ENCODE measurements at regions not wholly inside any gene's neighbourhood (a gene's known extent, or its start where the extent isn't known, plus 50 kb on each side); places are given as distances from the start of the nearest gene placed in this dataset. TPM values are rescaled to one million over a fixed set of nuclear protein-coding genes. Genes with fewer than 3 reads are reported as not detected.
A peak's percentile ranks its signal among the peaks of the same experiment; 100 is the strongest.

DNA sequence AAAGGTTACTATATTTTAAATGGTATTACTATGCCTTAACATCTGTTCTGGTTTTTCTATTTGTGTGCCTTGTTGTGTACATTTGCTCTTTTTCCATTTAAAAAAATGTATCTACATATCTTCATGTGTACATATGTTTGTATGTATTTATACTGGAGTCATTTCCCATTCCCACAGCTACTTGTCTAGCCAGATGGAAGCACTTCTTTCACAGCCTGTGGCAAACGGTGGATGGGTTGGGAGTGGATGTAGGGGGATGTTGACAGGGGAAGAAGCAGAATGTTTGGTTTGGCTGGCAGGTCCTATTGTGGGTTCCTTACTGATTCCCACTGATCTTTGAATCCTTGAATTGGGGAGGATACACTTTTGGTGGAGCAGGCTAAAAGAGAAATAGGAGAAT, 93.6 kb upstream of the CNTNAP4 start:
- DNase-seq = no peak

DNA sequence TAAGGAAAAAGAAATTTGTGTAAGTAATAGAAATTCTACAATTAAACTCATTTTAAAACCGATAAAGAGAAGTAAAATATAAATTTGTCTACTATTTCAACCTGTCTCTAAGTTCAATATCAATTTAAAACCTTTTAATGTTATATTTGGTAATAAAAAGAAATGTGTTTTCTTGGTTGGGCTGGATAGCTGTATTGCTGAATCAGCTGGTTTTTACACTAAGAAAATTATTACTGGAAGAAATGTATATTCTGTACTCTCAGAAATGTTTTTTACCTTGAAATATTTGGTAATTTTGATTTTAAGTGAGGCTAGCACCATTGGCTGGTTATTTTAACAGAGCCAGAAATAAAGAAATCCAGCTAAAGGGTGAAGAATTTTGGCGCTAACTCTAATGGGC, 87.1 kb upstream of the CNTNAP4 start:
- no peak for DNase-seq

DNA sequence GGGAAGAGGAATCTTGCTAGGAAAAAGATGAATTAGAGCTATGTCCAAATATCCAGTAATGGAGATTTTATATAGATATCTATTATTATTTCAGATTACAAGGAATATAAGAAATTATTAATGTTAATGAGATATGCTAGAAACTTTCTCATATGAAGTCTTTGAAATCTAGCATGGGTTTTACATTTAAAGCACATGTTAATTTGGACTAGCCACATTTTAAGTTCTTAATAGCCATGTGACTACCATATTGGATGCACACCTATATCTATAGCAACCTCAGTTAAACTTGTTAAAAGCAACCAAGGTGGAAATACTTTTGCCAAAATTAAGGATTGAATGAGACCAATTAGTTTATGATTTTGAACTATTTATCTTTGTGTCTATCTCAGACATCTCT, 86.7 kb upstream of the CNTNAP4 start:
- DNase-seq = no peak

DNA sequence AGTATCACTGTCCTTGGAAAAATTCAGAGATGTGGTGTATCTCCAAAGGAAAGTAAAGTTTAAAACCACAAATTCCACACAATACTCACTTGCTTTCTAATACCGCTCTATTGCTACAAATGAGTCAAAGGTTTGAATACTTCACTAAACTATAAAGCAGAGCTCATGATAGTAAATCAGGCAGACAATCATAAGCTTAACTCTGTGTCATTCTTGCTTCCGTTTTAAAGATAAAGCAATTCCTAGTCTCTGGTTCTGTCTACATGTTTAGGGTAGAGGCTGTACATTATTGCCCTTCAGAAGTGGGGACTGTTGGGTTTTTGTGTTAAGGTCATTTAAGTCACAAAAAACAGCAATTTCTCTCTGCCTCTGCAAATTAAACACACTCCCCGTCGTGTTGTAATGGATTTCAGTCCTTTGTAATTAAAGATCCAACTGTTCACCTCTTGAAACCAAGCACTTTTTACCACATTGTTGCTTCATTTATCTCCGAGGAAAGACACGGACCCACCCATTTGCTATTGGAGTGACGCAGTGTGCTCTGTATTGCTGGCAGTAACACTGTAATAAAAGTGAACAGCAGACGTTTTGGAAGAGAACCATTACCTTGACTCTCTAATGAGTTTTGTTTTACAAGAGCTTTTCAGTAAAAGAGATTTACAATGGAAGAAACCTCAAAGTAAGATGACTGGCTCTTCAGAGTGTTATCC, 83.1 kb upstream of the CNTNAP4 start:
- peak; percentile 45 for DNase-seq

DNA sequence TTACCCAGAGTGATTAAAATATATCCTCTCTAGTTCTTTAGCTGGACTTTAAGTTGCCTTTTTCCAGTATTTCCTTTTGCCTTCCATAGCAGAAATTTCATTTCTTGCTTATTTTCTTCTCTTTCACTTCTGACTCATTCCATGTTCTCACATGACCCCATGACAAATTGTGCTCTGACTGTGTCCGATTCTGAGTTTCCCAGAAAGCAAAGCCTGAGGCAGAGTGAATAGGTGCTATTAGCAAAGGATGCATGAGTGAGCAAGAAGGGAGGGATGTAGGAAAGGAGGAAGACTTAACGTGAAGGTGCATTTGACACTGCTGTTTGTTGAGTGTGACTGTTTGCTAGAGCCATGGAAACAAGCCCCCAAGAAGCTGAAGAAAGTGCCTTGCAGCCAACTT, 82.6 kb upstream of the CNTNAP4 start:
- DNase-seq = peak; percentile 47

DNA sequence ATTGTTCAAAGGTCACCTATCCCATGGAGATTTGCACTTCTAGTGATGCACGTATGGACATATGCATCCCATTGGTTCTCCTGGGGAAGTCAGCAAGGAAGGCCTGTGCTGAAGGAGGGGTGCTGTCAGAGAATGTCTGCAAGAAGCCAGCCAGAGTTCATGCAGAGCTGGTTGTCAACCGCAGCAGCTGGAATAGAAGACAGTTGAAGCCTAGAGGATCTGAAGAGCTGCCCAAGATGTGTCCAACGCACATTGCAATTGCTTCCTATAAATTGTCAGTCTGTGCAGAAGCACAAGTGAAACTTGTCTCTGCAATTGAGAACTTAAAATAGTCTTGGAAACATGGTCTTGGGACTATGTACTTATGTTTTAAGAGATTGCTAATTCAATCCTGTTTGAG, 82.1 kb upstream of the CNTNAP4 start:
- DNase-seq = peak; percentile 75

DNA sequence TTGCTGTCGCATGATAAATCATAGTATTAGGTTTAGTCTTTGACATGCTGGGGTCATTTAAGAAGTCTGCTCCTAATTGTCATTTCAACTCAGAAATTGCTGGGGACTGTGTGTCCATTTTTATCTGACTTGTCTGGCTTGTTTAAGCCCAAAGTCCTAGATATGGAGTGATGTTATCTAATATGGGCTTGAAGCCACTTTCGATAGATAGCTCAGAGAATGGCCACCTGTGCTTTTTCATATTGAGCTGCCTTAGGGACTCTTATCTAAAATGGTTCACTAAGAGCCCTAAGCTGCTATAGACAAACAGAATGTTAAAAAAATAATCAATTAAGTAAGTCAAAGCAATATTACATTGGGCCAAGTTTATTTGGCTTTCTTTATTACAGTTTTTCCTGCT, 81.6 kb upstream of the CNTNAP4 start:
- no peak for DNase-seq

DNA sequence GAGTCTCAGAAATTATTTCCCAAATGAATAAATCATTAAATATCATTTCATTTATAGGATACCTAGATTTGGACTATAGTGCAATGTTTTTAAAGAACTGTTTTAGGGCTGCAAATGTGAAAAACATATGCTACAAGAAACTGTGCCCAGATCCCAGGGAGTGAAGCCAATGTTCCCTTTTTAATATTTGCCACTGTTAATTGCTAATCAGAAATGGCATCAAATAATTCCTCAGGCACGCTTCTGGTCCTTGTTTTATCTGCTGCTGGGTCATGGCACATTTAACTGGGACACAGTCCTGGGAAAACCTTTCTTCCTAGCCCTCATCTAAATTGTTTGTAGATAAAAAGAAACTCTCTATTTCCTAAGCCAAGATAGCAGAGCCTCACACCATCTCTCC, 79.3 kb upstream of the CNTNAP4 start:
- DNase-seq = no peak

DNA sequence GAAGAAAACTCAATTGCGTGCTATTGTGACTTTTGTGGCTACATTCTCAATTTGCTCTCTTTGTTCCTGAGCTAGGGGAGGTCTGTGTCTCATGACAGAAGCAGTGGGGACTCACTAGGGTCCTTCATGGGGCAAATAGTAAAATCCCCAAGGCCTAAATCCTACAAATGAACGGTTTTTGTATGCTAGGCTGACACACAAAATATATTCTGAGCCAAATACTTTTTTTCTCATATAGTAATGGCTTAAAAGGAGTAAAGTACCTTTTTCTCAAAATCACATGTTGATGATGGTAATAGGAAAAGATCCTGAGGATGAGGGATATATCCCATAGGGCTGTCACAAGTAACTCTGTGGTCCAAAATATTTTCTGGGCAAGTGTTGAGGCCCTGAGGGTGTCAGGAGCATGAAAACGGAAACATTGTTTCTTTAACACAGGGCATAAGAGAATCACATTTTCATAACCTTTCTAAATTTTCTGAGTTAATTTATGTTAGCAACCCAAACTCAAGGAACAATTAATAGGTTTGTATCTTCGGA, 77.5 kb upstream of the CNTNAP4 start:
- no peak for DNase-seq

DNA sequence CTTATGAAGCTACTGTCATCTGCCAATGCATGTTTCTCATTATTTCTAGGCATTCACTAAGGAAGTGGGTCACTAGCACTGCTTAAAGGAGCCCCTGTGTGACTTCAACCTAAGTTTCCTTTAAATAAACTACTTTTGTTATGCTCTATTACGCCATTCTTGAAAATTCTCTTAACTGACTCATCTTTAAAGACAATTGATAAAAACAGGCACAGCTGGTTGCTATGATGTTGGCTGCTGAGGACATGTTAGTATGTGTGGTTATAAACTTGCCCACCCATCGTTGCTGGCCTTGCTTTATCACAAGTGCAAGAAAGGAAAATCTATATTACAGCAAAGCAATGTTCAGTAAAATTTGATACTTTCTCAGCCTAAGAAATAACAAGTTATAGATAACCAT, 75.8 kb upstream of the CNTNAP4 start:
- DNase-seq = no peak

DNA sequence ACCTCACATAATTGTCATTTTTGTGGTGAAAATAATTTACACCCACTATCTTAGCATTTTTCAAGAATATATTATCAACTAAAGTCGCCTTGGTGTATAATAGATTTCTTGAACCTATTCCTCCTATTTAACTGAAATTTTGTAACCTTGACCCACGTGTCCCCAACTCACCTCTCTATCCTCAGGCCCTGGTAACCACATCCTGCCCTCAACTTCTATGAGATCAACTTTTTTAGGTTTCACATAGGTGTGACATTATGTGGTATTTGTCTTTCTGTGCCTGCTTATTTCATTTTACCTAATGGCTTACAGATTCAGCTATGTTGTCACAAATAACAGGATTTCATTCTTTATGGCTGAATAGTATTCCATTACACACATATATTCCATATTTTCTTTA, 73.0 kb upstream of the CNTNAP4 start:
- DNase-seq = no peak

DNA sequence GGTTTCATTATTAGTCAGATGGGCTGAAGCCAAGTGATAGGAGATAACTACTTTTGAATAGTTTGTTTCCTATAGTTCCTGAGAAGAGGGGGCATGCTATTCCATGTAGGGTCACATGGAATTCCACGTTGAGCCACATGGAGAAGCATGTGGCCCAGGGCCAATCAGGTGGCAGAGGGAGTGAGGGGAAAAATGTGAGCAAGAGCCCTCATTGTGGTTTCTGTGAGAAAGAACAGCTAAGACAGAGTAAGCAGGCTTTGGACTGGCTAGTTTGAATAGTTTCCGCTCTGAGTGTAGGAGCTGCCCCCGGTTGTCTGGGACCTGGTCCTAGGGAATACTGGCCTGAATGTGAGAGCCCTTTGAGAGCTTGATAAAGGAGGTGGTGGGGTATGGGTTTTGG, 69.9 kb upstream of the CNTNAP4 start:
- DNase-seq = no peak

DNA sequence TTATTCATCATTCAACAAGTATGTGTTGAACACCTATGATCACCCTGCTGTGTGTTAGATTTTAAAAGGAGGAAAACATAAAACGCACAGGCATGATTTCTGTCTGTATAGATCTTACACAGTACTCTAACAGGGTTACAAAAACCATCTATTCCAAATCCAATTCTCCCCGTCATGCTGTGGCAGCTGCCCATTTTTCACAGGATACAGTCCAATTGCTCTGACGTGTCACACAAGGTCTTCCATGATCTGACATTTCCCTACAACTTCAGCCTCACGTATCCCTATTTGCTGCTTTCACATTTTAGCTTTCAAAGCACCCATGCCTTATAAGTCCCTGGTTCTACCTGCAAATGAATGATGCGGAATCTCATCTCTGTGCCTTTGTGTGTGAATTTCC, 67.0 kb upstream of the CNTNAP4 start:
- peak; percentile 17 for DNase-seq

DNA sequence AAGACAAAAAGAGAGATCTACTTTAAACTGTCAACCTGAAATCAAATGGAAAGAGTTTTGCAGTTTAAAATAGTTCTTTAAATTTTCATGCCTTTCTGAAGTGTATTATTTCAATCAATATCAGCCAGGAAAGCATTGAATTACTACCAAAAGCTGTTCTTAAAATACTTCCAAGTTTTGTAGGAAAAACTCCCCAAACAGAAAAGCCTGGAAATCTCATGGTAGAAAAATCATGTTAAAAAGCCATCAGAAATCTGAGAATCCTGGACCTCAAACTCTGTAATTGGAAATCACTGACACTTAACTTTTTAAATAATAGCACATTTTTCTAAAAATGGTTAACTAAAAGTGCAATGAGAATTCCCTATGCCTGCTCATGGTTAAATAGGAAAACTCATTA, 63.3 kb upstream of the CNTNAP4 start:
- DNase-seq = peak; percentile 11

DNA sequence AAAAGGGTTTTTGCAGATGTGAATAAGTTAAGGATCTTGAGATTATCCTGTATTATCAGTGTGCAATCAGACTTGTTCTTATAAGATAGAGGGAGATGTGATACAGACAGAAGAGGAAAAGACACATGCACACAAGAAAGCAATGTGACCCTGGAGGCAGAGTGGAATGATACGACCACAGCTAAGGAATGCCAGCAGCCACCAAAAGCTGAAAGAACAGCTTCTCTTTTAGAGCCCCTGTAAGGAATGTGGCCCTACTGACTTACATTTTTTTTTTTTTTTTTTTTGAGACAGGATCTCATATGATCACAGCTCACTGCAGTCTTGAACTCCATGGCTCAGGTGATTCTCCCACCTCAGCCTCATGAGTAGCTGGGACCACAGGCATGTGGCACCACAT, 62.3 kb upstream of the CNTNAP4 start:
- no peak for DNase-seq

DNA sequence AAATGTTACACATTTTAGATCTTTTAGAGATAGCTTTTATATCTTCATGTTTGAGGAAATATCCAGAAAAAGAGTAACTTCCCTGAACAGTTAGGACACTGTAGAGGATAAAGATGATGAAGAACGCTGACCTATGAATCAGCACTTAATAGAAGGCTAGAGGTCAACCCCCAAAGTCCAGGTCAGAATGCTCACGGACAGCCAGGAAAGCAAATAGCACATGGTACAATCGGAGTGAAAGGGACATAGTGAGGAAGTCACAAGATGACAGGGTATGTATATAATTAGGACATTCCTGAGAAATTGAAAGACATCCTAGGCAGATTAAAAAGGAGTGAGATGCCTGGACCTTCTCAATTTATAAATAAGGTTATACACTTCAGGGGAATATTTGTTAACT, 55.1 kb upstream of the CNTNAP4 start:
- DNase-seq = no peak

DNA sequence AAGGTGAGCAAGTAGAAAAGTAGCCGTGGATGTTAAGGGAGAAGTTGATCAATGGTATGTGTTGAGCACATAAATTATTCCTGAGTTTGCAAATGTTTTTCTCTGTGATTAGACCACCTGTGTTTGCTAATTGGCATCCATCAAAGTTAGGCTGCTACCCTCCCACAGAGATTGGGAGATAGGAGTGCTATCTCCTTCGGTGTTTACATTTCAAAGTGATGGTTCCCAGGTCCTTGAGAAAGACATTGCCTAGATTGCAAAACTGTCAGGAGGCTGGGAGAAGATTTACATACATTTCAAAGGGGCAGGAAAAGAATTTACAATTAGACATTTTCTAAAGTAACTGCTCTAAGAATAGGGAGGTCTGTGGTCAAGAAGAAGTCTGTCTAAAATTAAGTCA, 54.3 kb upstream of the CNTNAP4 start:
- DNase-seq = no peak

DNA sequence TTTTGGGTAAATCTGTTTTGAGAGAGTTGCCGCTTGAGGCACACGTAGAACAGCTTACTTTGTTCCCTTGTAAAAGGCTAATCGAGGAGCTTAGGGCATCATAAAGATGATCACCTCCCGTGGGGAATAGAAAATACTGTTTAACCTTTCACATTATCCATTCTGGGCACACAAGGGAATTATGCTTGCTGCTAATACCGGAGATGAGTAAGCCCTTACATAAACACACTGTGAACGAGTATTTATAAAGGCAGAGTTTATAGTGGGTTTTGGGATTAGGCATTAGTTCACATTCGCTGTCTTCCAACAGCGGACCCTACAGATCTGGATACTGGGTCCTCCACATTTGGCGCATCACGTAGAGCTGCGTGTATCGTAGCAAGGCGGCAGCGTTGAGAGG, 51.2 kb upstream of the CNTNAP4 start:
- no peak for DNase-seq

DNA sequence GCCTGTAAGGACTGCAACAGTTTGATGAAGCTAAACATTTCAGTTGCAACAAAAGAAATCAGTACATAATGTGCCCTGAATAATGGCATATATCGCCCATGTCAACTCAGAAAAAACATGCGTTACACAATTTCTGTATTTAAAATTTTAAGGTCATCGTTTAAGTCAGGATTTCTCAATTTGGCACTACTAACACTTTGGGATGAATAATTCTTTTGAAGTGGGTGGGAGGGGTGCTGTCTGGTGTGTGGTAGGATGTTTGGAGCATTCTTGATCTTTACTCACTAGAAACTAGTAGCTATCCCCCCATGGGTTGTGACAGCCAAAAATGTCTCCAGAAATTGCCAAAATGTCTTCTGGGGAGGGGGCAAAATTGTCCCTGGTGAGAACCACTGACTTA, 50.7 kb upstream of the CNTNAP4 start:
- no peak for DNase-seq

Small RNA genes in the stretch of these regions (small RNA-seq; reads per million reads assigned to genes)
- gene RNA5SP430 (ENCODE audit: low replicate concordance) = not detected
